ENCODE measurements at regions not wholly inside any gene's neighbourhood (a gene's known extent, or its start where the extent isn't known, plus 50 kb on each side); places are given as distances from the start of the nearest gene placed in this dataset.

- no peak for TF ChIP-seq CTCF (IDR thresholded peaks at IDR 0.05)
- Mint-ChIP-seq H3K36me3 (ENCODE audit: low read depth) (peaks cover 16% of the 10 kb centered on the region), H3K4me3 (no peak overlapping the region), H3K4me1 (peaks cover 5% of the 10 kb centered on the region), H3K27ac (no peak overlapping the region), H3K9me3 (peaks cover 64% of the 10 kb centered on the region), H3K27me3 (ENCODE audit: low read depth, poor library complexity) (peaks cover 6% of the 10 kb centered on the region)
- DNase-seq = no peak
These were observed 276.1 kb downstream of the LMX1A start for GRCh38 chr1:165080253-165080896.

GRCh38 chr1:165078391-165078790, 278.1 kb downstream of the LMX1A start:
- DNase-seq = no peak
- H3K9me3 Mint-ChIP-seq = peaks cover 45% of the 10 kb centered on the region
- TF ChIP-seq CTCF (IDR thresholded peaks at IDR 0.05) = no peak
- H3K27ac Mint-ChIP-seq = no peak overlapping the region
- H3K27me3 Mint-ChIP-seq (ENCODE audit: low read depth, poor library complexity) = peaks cover 6% of the 10 kb centered on the region
- peaks cover 11% of the 10 kb centered on the region for H3K36me3 Mint-ChIP-seq (ENCODE audit: low read depth)
- no peak overlapping the region for H3K4me3 Mint-ChIP-seq
- H3K4me1 Mint-ChIP-seq = peaks cover 21% of the 10 kb centered on the region

GRCh38 chr1:165075725-165076370, 280.7 kb downstream of the LMX1A start:
- Mint-ChIP-seq H3K27ac (no peak overlapping the region), H3K4me3 (no peak overlapping the region), H3K9me3 (peaks cover 24% of the 10 kb centered on the region), H3K36me3 (ENCODE audit: low read depth) (peaks cover 9% of the 10 kb centered on the region), H3K27me3 (ENCODE audit: low read depth, poor library complexity) (peaks cover 4% of the 10 kb centered on the region), H3K4me1 (peaks cover 29% of the 10 kb centered on the region)
- DNase-seq = peak; percentile 29
- TF ChIP-seq CTCF (IDR thresholded peaks at IDR 0.05) = peak; percentile 72

- Mint-ChIP-seq H3K4me1 (peaks cover 40% of the 10 kb centered on the region), H3K36me3 (ENCODE audit: low read depth) (no peaks in the 10 kb centered on the region), H3K4me3 (no peak overlapping the region), H3K27me3 (ENCODE audit: low read depth, poor library complexity) (no peaks in the 10 kb centered on the region), H3K9me3 (peaks cover 1% of the 10 kb centered on the region), H3K27ac (no peak overlapping the region)
- peak; percentile 17 for DNase-seq
- peak; percentile 89 for TF ChIP-seq CTCF (IDR thresholded peaks at IDR 0.05)
These were observed 283.1 kb downstream of the LMX1A start for GRCh38 chr1:165073185-165074007.

- H3K9me3 Mint-ChIP-seq = no peaks in the 10 kb centered on the region
- no peaks in the 10 kb centered on the region for H3K36me3 Mint-ChIP-seq (ENCODE audit: low read depth)
- peaks cover 4% of the 10 kb centered on the region for H3K27me3 Mint-ChIP-seq (ENCODE audit: low read depth, poor library complexity)
- H3K4me3 Mint-ChIP-seq = no peak overlapping the region
- no peak overlapping the region for H3K27ac Mint-ChIP-seq
- no peak for DNase-seq
- TF ChIP-seq CTCF (IDR thresholded peaks at IDR 0.05) = no peak
- peaks cover 41% of the 10 kb centered on the region for H3K4me1 Mint-ChIP-seq
These were observed 285.8 kb downstream of the LMX1A start for GRCh38 chr1:165070675-165071074.
